Bronchial epithelial cell (primary cell): ENCODE measurements at regions not wholly inside any gene's neighbourhood (a gene's known extent, or its start where the extent isn't known, plus 50 kb on each side); places are given as distances from the start of the nearest gene placed in this dataset.

Experiments
- DNase-seq: peaks from one replicate; pipeline ENCODE4 v3.0.0-alpha.2; 2010; ENCODE audit warnings: low read depth
- FAIRE-seq: peaks from 2 replicates; lab custom pipeline; 2011; peaks lifted over from hg19 to GRCh38; lab: Jason Lieb, UNC
- H3K27me3 ChIP-seq: 2 replicates; pipeline ENCODE4 v1.5.1; 2011; ENCODE audit warnings: low read length; ENCODE audit not compliant: control insufficient read depth, insufficient read depth
- H3K36me3 ChIP-seq: 2 replicates; pipeline ENCODE4 v1.5.1; 2011; ENCODE audit warnings: low read length; ENCODE audit not compliant: control insufficient read depth, insufficient read depth
- H3K4me3 ChIP-seq: 2 replicates; pipeline ENCODE4 v1.5.1; 2011; ENCODE audit warnings: mild to moderate bottlenecking, low read depth, low read length, control low read depth
- CTCF ChIP-seq: IDR thresholded peaks from 2 replicates; pipeline ENCODE4 v1.5.1; 2011; ENCODE audit warnings: mild to moderate bottlenecking, moderate library complexity, low read length, control low read depth, inconsistent platforms; ENCODE audit not compliant: insufficient read depth, severe bottlenecking

- H3K27me3 ChIP-seq: no peaks in the 10 kb centered on the region
- TF ChIP-seq CTCF: no peak
Measured at GRCh38 chr2:18176679-18177215, 298.3 kb downstream of the KCNS3 start.

GRCh38 chr2:18172607-18173006, 294.1 kb downstream of the KCNS3 start:
- FAIRE-seq: no peak

More at GRCh38 chr2:18176679-18177215, 298.3 kb downstream of the KCNS3 start:
- Histone ChIP-seq H3K4me3 (no peak overlapping the region), H3K36me3 (no peaks in the 10 kb centered on the region)
- DNase-seq: no peak
- FAIRE-seq: no peak

GRCh38 chr2:18171191-18172139, 293.0 kb downstream of the KCNS3 start:
- no peak for FAIRE-seq

More at GRCh38 chr2:18172607-18173006, 294.1 kb downstream of the KCNS3 start:
- TF ChIP-seq CTCF: no peak
- H3K36me3 ChIP-seq: no peaks in the 10 kb centered on the region
- no peak for DNase-seq
- no peaks in the 10 kb centered on the region for H3K27me3 ChIP-seq
- no peak overlapping the region for H3K4me3 ChIP-seq

GRCh38 chr2:18170642-18171041, 292.2 kb downstream of the KCNS3 start:
- H3K36me3 ChIP-seq: no peaks in the 10 kb centered on the region
- TF ChIP-seq CTCF: no peak
- no peak for FAIRE-seq
- H3K27me3 ChIP-seq: no peaks in the 10 kb centered on the region
- DNase-seq: no peak
- H3K4me3 ChIP-seq: no peak overlapping the region

More at GRCh38 chr2:18171191-18172139, 293.0 kb downstream of the KCNS3 start:
- H3K27me3 ChIP-seq: no peaks in the 10 kb centered on the region
- no peak for TF ChIP-seq CTCF
- no peak overlapping the region for H3K4me3 ChIP-seq
- H3K36me3 ChIP-seq: no peaks in the 10 kb centered on the region
- DNase-seq: peak; percentile 74

GRCh38 chr2:18169893-18170175, 291.4 kb downstream of the KCNS3 start:
- no peak for FAIRE-seq
- no peaks in the 10 kb centered on the region for H3K27me3 ChIP-seq
- H3K36me3 ChIP-seq: no peaks in the 10 kb centered on the region
- no peak for TF ChIP-seq CTCF
- H3K4me3 ChIP-seq: no peak overlapping the region
- no peak for DNase-seq
